ENCODE measurements at regions not wholly inside any gene's neighbourhood (a gene's known extent, or its start where the extent isn't known, plus 50 kb on each side); places are given as distances from the start of the nearest gene placed in this dataset.

DNA sequence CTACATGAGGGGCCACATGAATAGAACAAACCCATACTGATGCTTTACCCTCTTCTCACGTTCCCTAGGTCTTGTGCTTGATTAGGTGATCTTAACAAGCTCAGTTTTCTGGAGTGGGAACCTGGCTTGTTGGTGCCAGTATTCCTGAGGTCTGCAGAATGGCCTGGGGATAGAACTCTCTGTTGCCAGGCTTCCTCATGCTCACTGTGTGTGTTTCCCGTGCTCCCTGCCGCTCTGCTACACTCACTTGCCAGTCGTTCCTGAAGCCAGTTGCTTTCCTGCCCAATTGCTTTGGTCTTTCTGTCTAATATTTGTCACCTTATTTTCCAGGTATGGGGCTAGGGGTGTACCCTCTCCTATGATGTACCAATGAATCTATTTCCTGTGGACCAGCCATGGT lies 2111.5 kb upstream of the PIK3C3 start:
- H3K4me3 ChIP-seq (IDR thresholded peaks at IDR 0.05; ENCODE audit: insufficient read depth, low read depth, low read length) = no peak overlapping the region
- TF ChIP-seq, protein P1, sequence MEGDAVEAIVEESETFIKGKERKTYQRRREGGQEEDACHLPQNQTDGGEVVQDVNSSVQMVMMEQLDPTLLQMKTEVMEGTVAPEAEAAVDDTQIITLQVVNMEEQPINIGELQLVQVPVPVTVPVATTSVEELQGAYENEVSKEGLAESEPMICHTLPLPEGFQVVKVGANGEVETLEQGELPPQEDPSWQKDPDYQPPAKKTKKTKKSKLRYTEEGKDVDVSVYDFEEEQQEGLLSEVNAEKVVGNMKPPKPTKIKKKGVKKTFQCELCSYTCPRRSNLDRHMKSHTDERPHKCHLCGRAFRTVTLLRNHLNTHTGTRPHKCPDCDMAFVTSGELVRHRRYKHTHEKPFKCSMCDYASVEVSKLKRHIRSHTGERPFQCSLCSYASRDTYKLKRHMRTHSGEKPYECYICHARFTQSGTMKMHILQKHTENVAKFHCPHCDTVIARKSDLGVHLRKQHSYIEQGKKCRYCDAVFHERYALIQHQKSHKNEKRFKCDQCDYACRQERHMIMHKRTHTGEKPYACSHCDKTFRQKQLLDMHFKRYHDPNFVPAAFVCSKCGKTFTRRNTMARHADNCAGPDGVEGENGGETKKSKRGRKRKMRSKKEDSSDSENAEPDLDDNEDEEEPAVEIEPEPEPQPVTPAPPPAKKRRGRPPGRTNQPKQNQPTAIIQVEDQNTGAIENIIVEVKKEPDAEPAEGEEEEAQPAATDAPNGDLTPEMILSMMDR (conservative IDR thresholded peaks at IDR 0.05; ENCODE audit: low read depth, low read length) = no peak

DNA sequence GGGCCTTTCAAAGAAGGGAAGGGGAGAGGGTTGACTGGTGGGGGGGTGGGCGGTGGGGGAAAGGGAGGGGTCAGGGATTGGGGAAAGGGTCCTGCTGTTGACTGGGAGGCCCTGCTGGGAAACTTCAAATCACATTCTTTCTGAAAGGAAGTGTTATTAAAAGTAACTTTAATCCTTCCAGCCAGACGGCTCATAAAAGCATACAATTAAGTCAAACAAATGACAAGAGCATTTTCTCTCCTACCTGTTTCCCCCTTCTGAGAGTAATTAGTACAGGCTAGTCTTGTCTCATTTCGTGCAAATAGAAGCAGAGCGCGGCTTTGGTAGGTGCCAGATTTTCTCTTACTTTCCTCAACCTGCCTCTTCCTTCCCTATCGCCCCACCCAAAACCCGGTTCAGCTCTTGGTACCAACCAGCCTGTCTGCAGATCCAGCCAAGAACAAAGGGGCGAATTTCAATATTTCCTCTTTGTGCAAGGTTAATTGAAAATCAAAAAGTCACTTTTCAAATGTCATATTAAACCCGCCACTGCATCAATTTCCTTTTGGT lies 2112.6 kb upstream of the PIK3C3 start:
- no peak overlapping the region for H3K9ac ChIP-seq
- no peaks in the 10 kb centered on the region for H3K79me2 ChIP-seq (ENCODE audit: insufficient read depth, low read depth)
- H4K20me1 ChIP-seq (ENCODE audit: insufficient read depth) = no peaks in the 10 kb centered on the region
- no peaks in the 10 kb centered on the region for H3K36me3 ChIP-seq (ENCODE audit: insufficient read depth)
- no peaks in the 10 kb centered on the region for H3K4me1 ChIP-seq (ENCODE audit: low read depth, poor library complexity, severe bottlenecking)
- TF ChIP-seq, protein P1 (conservative IDR thresholded peaks at IDR 0.05; ENCODE audit: low read depth, low read length) = no peak
- no peaks in the 10 kb centered on the region for H3K27me3 ChIP-seq (ENCODE audit: insufficient read depth, low read depth)
- no peak overlapping the region for H3K4me2 ChIP-seq
- H3K27ac ChIP-seq = no peak overlapping the region
- no peak overlapping the region for H3K4me3 ChIP-seq (IDR thresholded peaks at IDR 0.05; ENCODE audit: insufficient read depth, low read depth, low read length)
- H2AFZ ChIP-seq (ENCODE audit: low read depth) = no peak overlapping the region

More for the DNA sequence above, 2111.5 kb upstream of the PIK3C3 start:
- Histone ChIP-seq H2AFZ (ENCODE audit: low read depth) (no peak overlapping the region), H3K4me2 (no peak overlapping the region), H3K36me3 (ENCODE audit: insufficient read depth) (no peaks in the 10 kb centered on the region), H3K27me3 (ENCODE audit: insufficient read depth, low read depth) (no peaks in the 10 kb centered on the region), H3K79me2 (ENCODE audit: insufficient read depth, low read depth) (no peaks in the 10 kb centered on the region), H4K20me1 (ENCODE audit: insufficient read depth) (no peaks in the 10 kb centered on the region), H3K27ac (no peak overlapping the region), H3K9ac (no peak overlapping the region), H3K4me1 (ENCODE audit: low read depth, poor library complexity, severe bottlenecking) (no peaks in the 10 kb centered on the region)

DNA sequence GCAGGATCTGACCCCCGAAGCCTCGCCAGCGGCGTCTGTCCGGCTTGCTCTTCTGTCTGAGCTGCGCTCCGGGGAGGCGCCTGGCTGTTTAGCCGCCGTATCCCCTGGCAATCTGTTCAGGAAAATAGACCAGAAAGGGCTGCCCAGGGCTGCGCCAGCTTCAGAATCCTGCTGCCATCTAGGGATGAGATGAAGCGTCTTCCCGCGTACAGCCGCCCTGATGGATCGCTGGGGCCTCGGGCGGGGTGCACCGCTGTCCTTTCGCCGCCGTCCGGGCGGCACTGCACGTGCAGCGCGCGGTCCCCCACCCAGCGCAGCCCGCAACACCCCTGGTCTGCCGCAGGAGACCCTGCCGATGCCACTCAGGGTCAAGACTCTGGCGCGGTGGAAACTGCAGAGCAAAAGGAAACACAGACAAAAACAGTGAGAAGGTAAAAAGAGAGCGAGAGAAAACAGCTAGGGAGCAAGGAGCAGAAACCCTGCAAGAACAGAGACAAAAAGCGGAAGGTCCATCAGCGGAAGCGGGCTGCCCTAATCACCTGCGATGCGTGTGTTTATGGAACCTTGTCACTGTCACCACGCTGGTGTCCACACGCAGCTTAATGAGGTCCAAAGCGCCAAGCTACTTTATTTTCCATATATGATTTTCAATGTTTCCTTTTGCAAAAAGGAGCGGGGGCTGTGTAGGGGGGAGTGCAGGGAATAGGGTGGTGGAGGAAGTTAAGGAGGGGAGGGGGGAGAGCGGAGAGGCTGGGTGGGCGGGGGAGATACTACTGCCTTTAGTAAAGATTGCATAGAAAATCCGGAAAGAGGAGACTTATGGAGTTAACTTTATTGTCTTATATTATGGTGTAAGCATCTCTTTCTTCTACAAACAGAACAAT lies 2113.3 kb upstream of the PIK3C3 start:
- Histone ChIP-seq H3K4me3 (IDR thresholded peaks at IDR 0.05; ENCODE audit: insufficient read depth, low read depth, low read length) (no peak overlapping the region), H4K20me1 (ENCODE audit: insufficient read depth) (no peaks in the 10 kb centered on the region), H3K27ac (no peak overlapping the region), H3K79me2 (ENCODE audit: insufficient read depth, low read depth) (no peaks in the 10 kb centered on the region), H3K4me1 (ENCODE audit: low read depth, poor library complexity, severe bottlenecking) (no peaks in the 10 kb centered on the region), H3K36me3 (ENCODE audit: insufficient read depth) (no peaks in the 10 kb centered on the region), H3K27me3 (ENCODE audit: insufficient read depth, low read depth) (no peaks in the 10 kb centered on the region), H2AFZ (ENCODE audit: low read depth) (no peak overlapping the region), H3K4me2 (no peak overlapping the region), H3K9ac (no peak overlapping the region)
- TF ChIP-seq, protein P1 (conservative IDR thresholded peaks at IDR 0.05; ENCODE audit: low read depth, low read length) = no peak

DNA sequence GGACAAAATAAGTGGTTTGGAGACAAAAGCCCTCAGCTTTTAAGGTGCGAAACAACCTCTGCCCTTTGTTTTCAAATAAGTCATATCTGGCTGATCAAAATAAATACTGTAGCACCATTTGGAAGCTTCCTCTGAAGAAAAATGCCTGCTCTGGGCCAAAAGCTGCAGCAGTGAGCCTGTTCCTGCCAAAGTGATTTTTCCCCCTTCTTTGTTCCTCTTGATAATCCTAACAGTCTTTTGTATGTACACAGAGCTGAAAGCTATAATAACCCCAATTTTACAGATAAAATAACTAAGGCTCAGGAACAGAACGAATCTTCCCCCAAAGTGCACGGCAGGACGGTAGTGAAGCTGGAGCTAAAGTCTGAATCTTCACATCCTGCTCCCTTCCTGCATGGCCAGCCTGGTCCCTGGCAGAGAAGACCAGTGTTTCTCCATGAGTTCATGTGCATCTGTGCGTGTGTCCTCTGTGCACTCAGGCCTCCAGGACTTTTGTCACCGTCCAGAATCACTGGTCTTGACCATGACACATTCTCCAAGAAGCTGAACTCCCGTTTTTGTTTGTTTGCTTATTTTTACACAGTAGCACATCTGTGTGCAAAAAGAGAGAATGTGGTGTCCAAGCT lies 2114.1 kb upstream of the PIK3C3 start:
- Histone ChIP-seq H3K27ac (no peak overlapping the region), H3K4me3 (IDR thresholded peaks at IDR 0.05; ENCODE audit: insufficient read depth, low read depth, low read length) (no peak overlapping the region), H2AFZ (ENCODE audit: low read depth) (no peak overlapping the region), H3K4me2 (no peak overlapping the region), H3K9ac (no peak overlapping the region), H3K36me3 (ENCODE audit: insufficient read depth) (no peaks in the 10 kb centered on the region), H4K20me1 (ENCODE audit: insufficient read depth) (no peaks in the 10 kb centered on the region), H3K4me1 (ENCODE audit: low read depth, poor library complexity, severe bottlenecking) (no peaks in the 10 kb centered on the region), H3K79me2 (ENCODE audit: insufficient read depth, low read depth) (no peaks in the 10 kb centered on the region), H3K27me3 (ENCODE audit: insufficient read depth, low read depth) (no peaks in the 10 kb centered on the region)
- TF ChIP-seq, protein P1 (conservative IDR thresholded peaks at IDR 0.05; ENCODE audit: low read depth, low read length) = no peak
